ENCODE measurements at regions not wholly inside any gene's neighbourhood (a gene's known extent, or its start where the extent isn't known, plus 50 kb on each side); places are given as distances from the start of the nearest gene placed in this dataset.

- Mint-ChIP-seq H3K27ac (ENCODE audit: unreplicated experiment) (no peak overlapping the region), H3K9me3 (ENCODE audit: low read depth) (no peaks in the 10 kb centered on the region), H3K27me3 (ENCODE audit: low read depth) (peaks cover 25% of the 10 kb centered on the region), H3K36me3 (ENCODE audit: low read depth) (no peaks in the 10 kb centered on the region), H3K4me3 (ENCODE audit: unreplicated experiment) (no peak overlapping the region), H3K4me1 (ENCODE audit: low read depth) (no peaks in the 10 kb centered on the region)
- TF ChIP-seq, protein P1, sequence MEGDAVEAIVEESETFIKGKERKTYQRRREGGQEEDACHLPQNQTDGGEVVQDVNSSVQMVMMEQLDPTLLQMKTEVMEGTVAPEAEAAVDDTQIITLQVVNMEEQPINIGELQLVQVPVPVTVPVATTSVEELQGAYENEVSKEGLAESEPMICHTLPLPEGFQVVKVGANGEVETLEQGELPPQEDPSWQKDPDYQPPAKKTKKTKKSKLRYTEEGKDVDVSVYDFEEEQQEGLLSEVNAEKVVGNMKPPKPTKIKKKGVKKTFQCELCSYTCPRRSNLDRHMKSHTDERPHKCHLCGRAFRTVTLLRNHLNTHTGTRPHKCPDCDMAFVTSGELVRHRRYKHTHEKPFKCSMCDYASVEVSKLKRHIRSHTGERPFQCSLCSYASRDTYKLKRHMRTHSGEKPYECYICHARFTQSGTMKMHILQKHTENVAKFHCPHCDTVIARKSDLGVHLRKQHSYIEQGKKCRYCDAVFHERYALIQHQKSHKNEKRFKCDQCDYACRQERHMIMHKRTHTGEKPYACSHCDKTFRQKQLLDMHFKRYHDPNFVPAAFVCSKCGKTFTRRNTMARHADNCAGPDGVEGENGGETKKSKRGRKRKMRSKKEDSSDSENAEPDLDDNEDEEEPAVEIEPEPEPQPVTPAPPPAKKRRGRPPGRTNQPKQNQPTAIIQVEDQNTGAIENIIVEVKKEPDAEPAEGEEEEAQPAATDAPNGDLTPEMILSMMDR (IDR thresholded peaks at IDR 0.05), result no peak
- no peak for DNase-seq (ENCODE audit: low spot score)
These were observed 59.0 kb upstream of the UQCRFS1 start for GRCh38 chr19:29271911-29272310.

DNA sequence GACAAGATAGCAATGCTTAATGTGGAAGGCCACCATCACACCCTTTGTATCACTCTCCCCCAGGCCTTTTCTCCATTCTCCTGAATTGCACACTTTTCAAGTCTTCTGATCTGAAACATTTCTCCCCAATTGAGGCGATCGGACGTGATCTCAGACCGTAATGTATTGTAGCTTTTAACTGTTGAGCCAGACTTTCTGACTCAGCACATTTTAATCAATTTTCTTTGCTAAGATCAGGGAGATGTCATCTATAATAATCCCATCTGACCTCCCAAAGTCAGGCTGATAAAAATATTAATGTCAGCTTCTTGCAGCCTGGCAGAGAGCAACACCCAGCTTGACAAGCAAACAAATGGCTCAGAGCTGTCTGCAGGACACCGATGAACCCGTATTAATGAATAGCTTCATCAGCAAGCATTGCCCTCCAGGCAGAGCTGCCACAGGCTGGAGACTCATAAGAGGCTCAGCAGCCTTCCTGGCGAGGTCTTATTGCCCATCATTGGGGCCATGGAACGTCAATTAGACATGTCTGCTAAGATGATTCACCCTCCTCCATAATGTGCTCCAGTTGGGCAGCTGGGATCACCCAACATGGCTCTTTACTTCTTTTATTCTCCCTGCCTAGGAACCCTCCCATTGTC, 60.2 kb upstream of the UQCRFS1 start:
- peaks cover 19% of the 10 kb centered on the region for H3K27me3 Mint-ChIP-seq (ENCODE audit: low read depth)
- TF ChIP-seq, protein P1 (IDR thresholded peaks at IDR 0.05), result no peak
- DNase-seq (ENCODE audit: low spot score), result no peak
- no peaks in the 10 kb centered on the region for H3K4me1 Mint-ChIP-seq (ENCODE audit: low read depth)
- no peaks in the 10 kb centered on the region for H3K36me3 Mint-ChIP-seq (ENCODE audit: low read depth)
- no peak overlapping the region for H3K4me3 Mint-ChIP-seq (ENCODE audit: unreplicated experiment)
- no peak overlapping the region for H3K27ac Mint-ChIP-seq (ENCODE audit: unreplicated experiment)
- H3K9me3 Mint-ChIP-seq (ENCODE audit: low read depth), result no peaks in the 10 kb centered on the region

GRCh38 chr19:29275266-29275665, 62.3 kb upstream of the UQCRFS1 start:
- no peak for DNase-seq (ENCODE audit: low spot score)
- TF ChIP-seq, protein P1 (IDR thresholded peaks at IDR 0.05), result no peak
- no peaks in the 10 kb centered on the region for H3K4me1 Mint-ChIP-seq (ENCODE audit: low read depth)
- no peak overlapping the region for H3K27ac Mint-ChIP-seq (ENCODE audit: unreplicated experiment)
- no peaks in the 10 kb centered on the region for H3K36me3 Mint-ChIP-seq (ENCODE audit: low read depth)
- H3K9me3 Mint-ChIP-seq (ENCODE audit: low read depth), result peaks cover under 1% of the 10 kb centered on the region
- H3K4me3 Mint-ChIP-seq (ENCODE audit: unreplicated experiment), result no peak overlapping the region
- H3K27me3 Mint-ChIP-seq (ENCODE audit: low read depth), result peaks cover 7% of the 10 kb centered on the region

DNA sequence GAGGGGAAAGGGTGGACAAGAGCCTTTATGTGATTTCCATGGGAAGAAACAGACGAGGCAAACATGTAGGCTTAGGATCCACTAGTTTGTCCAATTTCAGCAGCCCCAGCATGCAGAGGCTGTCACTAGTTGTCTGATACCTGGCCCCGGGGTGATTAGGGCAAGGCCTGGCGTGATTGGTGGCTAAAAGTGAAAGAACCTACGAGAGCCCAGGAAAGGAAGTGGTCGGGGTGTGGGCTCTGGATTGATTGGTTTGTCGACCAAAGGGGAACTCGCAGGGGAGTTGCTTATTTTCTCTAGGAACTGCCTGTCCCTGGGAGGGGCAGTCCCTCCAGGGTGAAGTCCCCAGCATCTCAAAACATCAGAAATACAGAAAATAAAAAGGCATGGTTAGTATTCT, 64.2 kb upstream of the UQCRFS1 start:
- Mint-ChIP-seq H3K27me3 (ENCODE audit: low read depth) (peaks cover 7% of the 10 kb centered on the region), H3K9me3 (ENCODE audit: low read depth) (peaks cover 3% of the 10 kb centered on the region), H3K36me3 (ENCODE audit: low read depth) (no peaks in the 10 kb centered on the region), H3K4me1 (ENCODE audit: low read depth) (no peaks in the 10 kb centered on the region), H3K27ac (ENCODE audit: unreplicated experiment) (no peak overlapping the region), H3K4me3 (ENCODE audit: unreplicated experiment) (no peak overlapping the region)
- no peak for DNase-seq (ENCODE audit: low spot score)
- TF ChIP-seq, protein P1 (IDR thresholded peaks at IDR 0.05), result no peak

DNA sequence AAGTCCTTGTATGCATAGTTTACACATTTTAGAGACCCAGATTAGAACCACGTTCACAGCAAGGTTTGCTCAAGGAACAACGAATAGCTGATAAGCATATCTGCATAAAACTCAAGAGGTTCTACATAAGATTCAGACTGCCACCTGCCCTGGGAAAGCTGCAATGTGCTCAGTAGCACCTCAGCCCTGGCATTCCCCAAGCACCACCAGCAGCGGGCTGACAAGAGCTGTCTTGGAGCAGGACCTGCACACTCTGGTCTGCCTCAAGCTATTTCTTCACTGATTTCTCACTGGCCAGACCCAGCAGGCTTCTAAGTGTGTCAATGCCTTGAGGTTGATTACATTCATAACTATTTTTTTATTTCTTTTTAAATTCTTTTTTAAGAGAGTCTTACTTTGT, 65.8 kb upstream of the UQCRFS1 start:
- no peak overlapping the region for H3K4me3 Mint-ChIP-seq (ENCODE audit: unreplicated experiment)
- H3K36me3 Mint-ChIP-seq (ENCODE audit: low read depth), result no peaks in the 10 kb centered on the region
- peaks cover 4% of the 10 kb centered on the region for H3K27me3 Mint-ChIP-seq (ENCODE audit: low read depth)
- H3K27ac Mint-ChIP-seq (ENCODE audit: unreplicated experiment), result no peak overlapping the region
- peaks cover 3% of the 10 kb centered on the region for H3K9me3 Mint-ChIP-seq (ENCODE audit: low read depth)
- DNase-seq (ENCODE audit: low spot score), result no peak
- TF ChIP-seq, protein P1 (IDR thresholded peaks at IDR 0.05), result no peak
- no peaks in the 10 kb centered on the region for H3K4me1 Mint-ChIP-seq (ENCODE audit: low read depth)
